Fibroblast of the aortic adventitia (primary cell): ENCODE measurements at regions not wholly inside any gene's neighbourhood (a gene's known extent, or its start where the extent isn't known, plus 50 kb on each side); places are given as distances from the start of the nearest gene placed in this dataset.

Source experiments
- DNase-seq: peaks from one replicate; pipeline ENCODE4 v3.0.0-alpha.2; 2010; ENCODE audit warnings: low read depth
- H3K4me3 ChIP-seq: 2 replicates; pipeline ENCODE4 v1.5.1; 2011; ENCODE audit warnings: low read depth, mild to moderate bottlenecking, control low read depth, low read length, moderate library complexity
- CTCF ChIP-seq: IDR thresholded peaks from 2 replicates; pipeline ENCODE4 v1.5.1; 2011; ENCODE audit warnings: mild to moderate bottlenecking, low read length, control low read depth, inconsistent platforms; ENCODE audit not compliant: insufficient read depth

GRCh38 chr11:37474889-37475288 lies 876.9 kb upstream of the RAG2 start:
- no peak for TF ChIP-seq CTCF
- DNase-seq: peak; percentile 3
- H3K4me3 ChIP-seq: no peak overlapping the region

GRCh38 chr11:37468344-37468743 lies 870.3 kb upstream of the RAG2 start:
- no peak for DNase-seq
- no peak for TF ChIP-seq CTCF
- no peak overlapping the region for H3K4me3 ChIP-seq

- no peak for TF ChIP-seq CTCF
- DNase-seq: no peak
- no peak overlapping the region for H3K4me3 ChIP-seq
These were observed 867.2 kb upstream of the RAG2 start for GRCh38 chr11:37465221-37465620.

GRCh38 chr11:37459456-37459855 lies 861.4 kb upstream of the RAG2 start:
- TF ChIP-seq CTCF: no peak
- no peak overlapping the region for H3K4me3 ChIP-seq
- DNase-seq: no peak

GRCh38 chr11:37456746-37457145 lies 858.7 kb upstream of the RAG2 start:
- TF ChIP-seq CTCF: no peak
- no peak for DNase-seq

GRCh38 chr11:37451903-37452302 lies 853.9 kb upstream of the RAG2 start:
- H3K4me3 ChIP-seq: no peak overlapping the region
- no peak for DNase-seq
- no peak for TF ChIP-seq CTCF

More at GRCh38 chr11:37456746-37457145, 858.7 kb upstream of the RAG2 start:
- no peak overlapping the region for H3K4me3 ChIP-seq

- TF ChIP-seq CTCF: no peak
- peak; percentile 22 for DNase-seq
- H3K4me3 ChIP-seq: no peak overlapping the region
These were observed 852.6 kb upstream of the RAG2 start for GRCh38 chr11:37450613-37451012.
